IMR-90 (cell line): ENCODE measurements at regions not wholly inside any gene's neighbourhood (a gene's known extent, or its start where the extent isn't known, plus 50 kb on each side); places are given as distances from the start of the nearest gene placed in this dataset.

Experiments
- ATAC-seq: fragments of 200-7000 bp; cut with Tn5 transposase; 2 replicates; pipeline ENCODE4 v1.9.1; 2020; ENCODE audit warnings: low read depth, mild to moderate bottlenecking, moderate library complexity
- BruUV-seq: library from RNA; stranded (reverse); fragments of 400-500 nt; replicated peaks from 2 replicates; lab custom pipeline; 2021; lab: Mats Ljungman, UMichigan
- CTCF ChIA-PET: fragments of 300-600 bp; formaldehyde crosslinking; extraction: SDS; loops from one replicate; lab custom pipeline; 2021; ENCODE audit warnings: antibody characterized with exemption; lab: Yijun Ruan, JAX
- POLR2A ChIA-PET: fragments of 300-600 bp; sonication (Branson Sonifier 250); formaldehyde crosslinking; loops from one replicate; lab custom pipeline; 2022; ENCODE audit warnings: antibody characterized with exemption; ENCODE audit not compliant: unreplicated experiment; lab: Charles Lee
- DNase-seq: peaks from one replicate; pipeline ENCODE4 v3.0.0; 2013
- H2AFZ ChIP-seq: replicated peaks from 2 replicates; pipeline ENCODE3; 2013; ENCODE audit warnings: low read length, mild to moderate bottlenecking; ENCODE audit not compliant: poor library complexity
- H2AK5ac ChIP-seq: 2 replicates; pipeline ENCODE4 v1.6.1; 2013; ENCODE audit warnings: low read depth, low read length, inconsistent platforms
- H2AK9ac ChIP-seq: replicated peaks from 2 replicates; pipeline ENCODE3; 2013; ENCODE audit warnings: mild to moderate bottlenecking, low read depth, low read length, moderate library complexity; ENCODE audit not compliant: poor library complexity
- H2BK120ac ChIP-seq: 2 replicates; pipeline ENCODE4 v1.6.1; 2013; ENCODE audit warnings: low read depth, low read length, inconsistent platforms
- H2BK15ac ChIP-seq: 3 replicates; pipeline ENCODE4 v1.6.1; 2013; ENCODE audit warnings: low read depth, low read length, inconsistent platforms
- H2BK20ac ChIP-seq: 2 replicates; pipeline ENCODE4 v1.6.1; 2013; ENCODE audit warnings: low read depth, mild to moderate bottlenecking, inconsistent platforms, low read length, moderate library complexity
- H2BK5ac ChIP-seq: 2 replicates; pipeline ENCODE4 v1.6.1; 2013; ENCODE audit warnings: mild to moderate bottlenecking, low read depth, low read length, inconsistent platforms; ENCODE audit not compliant: poor library complexity, severe bottlenecking
- H3K14ac ChIP-seq: replicated peaks from 2 replicates; pipeline ENCODE4 v1.6.1; 2013; ENCODE audit warnings: low read depth, low read length, inconsistent platforms
- H3K18ac ChIP-seq: 2 replicates; pipeline ENCODE4 v1.6.1; 2013; ENCODE audit warnings: low read depth, low read length, control low read depth
- H3K23ac ChIP-seq: 2 replicates; pipeline ENCODE4 v1.6.1; 2013; ENCODE audit warnings: low read depth, low read length, inconsistent platforms
- H3K27ac ChIP-seq: 2 replicates; pipeline ENCODE4 v1.5.1; 2013; ENCODE audit warnings: mild to moderate bottlenecking, control low read depth, low read length; ENCODE audit not compliant: insufficient read depth
- H3K27me3 ChIP-seq: 2 replicates; pipeline ENCODE4 v1.6.1; 2013; ENCODE audit warnings: low read length; ENCODE audit not compliant: control insufficient read depth, insufficient read depth
- H3K36me3 ChIP-seq: 2 replicates; pipeline ENCODE4 v1.6.1; 2013; ENCODE audit warnings: low read length, mixed read lengths; ENCODE audit not compliant: control insufficient read depth, insufficient read depth
- H3K4ac ChIP-seq: 2 replicates; pipeline ENCODE4 v1.6.1; 2013; ENCODE audit warnings: low read depth, low read length, inconsistent platforms
- H3K4me1 ChIP-seq: 2 replicates; pipeline ENCODE4 v1.6.1; 2013; ENCODE audit warnings: low read length, mixed read lengths; ENCODE audit not compliant: control insufficient read depth, insufficient read depth
- H3K4me2 ChIP-seq: 2 replicates; pipeline ENCODE4 v1.6.1; 2013; ENCODE audit warnings: low read depth, mild to moderate bottlenecking, control low read depth, low read length, moderate library complexity
- H3K4me3 ChIP-seq: 2 replicates; pipeline ENCODE4 v1.5.1; 2013; ENCODE audit warnings: low read depth, mild to moderate bottlenecking, control low read depth, low read length, moderate library complexity; ENCODE audit not compliant: insufficient read depth
- H3K56ac ChIP-seq: 2 replicates; pipeline ENCODE4 v1.6.1; 2013; ENCODE audit warnings: low read length, inconsistent platforms; ENCODE audit not compliant: insufficient read depth; ENCODE audit errors: extremely low read depth
- H3K79me1 ChIP-seq, 2 experiments: 2 replicates each; pipeline ENCODE4 v1.6.1; 2013; ENCODE audit warnings: low read length in 2 of 2, inconsistent platforms in 1 of 2, low read depth in 1 of 2
- H3K9ac ChIP-seq: 2 replicates; pipeline ENCODE4 v1.6.1; 2013; ENCODE audit warnings: low read depth, low read length, control low read depth
- H3K9me1 ChIP-seq: 2 replicates; pipeline ENCODE4 v1.6.1; 2013; ENCODE audit warnings: low read length, inconsistent platforms; ENCODE audit not compliant: insufficient read depth
- H3K9me3 ChIP-seq: 2 replicates; pipeline ENCODE4 v1.6.1; 2013; ENCODE audit warnings: low read length; ENCODE audit not compliant: control insufficient read depth, insufficient read depth
- H4K20me1 ChIP-seq: 2 replicates; pipeline ENCODE4 v1.6.1; 2013; ENCODE audit warnings: low read length, inconsistent platforms; ENCODE audit not compliant: insufficient read depth
- H4K5ac ChIP-seq: 2 replicates; pipeline ENCODE4 v1.6.1; 2013; ENCODE audit warnings: mild to moderate bottlenecking, low read depth, low read length, control low read depth
- H4K8ac ChIP-seq, 2 experiments: 2 replicates each; pipeline ENCODE4 v1.6.1; 2013; ENCODE audit warnings: low read depth in 2 of 2, low read length in 2 of 2, control low read depth in 1 of 2, inconsistent platforms in 1 of 2
- H4K91ac ChIP-seq: 2 replicates; pipeline ENCODE4 v1.6.1; 2013; ENCODE audit warnings: low read depth, low read length, inconsistent platforms; ENCODE audit not compliant: insufficient read depth
- MAFK ChIP-seq: IDR thresholded peaks from 2 replicates; pipeline ENCODE4 v1.6.1; 2012; ENCODE audit warnings: low read depth, low read length, improper control_type of control experiment
- WGBS, 2 experiments: methylation state at CpG; one replicate each; pipeline versions ENCODE4 v1.1.5 to v1.1.7; 2013; ENCODE audit warnings: missing lambda C conversion rate in 2 of 2; ENCODE audit not compliant: insufficient read length in 1 of 2; ENCODE audit errors: extremely low coverage in 2 of 2; 5-methylcytosine and 5-hydroxymethylcytosine counted together
- dilution Hi-C: fragments of 300-500 bp; cut with HindIII; formaldehyde crosslinking; loops from one replicate; pipeline ENCODE4 v1.14.3; 2018; ENCODE audit warnings: low sequenced_read_pairs; ENCODE audit not compliant: unreplicated experiment
- in situ Hi-C: fragments of 300-500 bp; cut with MboI; formaldehyde crosslinking; loops from 3 replicates; pipeline ENCODE4 v1.14.3; 2019; ENCODE audit warnings: low sequenced_read_pairs, inconsistent platforms, mixed read lengths
- intact Hi-C: fragments of 100-400 bp; cut with micrococcal nuclease; formaldehyde crosslinking; loops from 2 replicates; pipeline ENCODE4 v1.10.0; 2022

DNA sequence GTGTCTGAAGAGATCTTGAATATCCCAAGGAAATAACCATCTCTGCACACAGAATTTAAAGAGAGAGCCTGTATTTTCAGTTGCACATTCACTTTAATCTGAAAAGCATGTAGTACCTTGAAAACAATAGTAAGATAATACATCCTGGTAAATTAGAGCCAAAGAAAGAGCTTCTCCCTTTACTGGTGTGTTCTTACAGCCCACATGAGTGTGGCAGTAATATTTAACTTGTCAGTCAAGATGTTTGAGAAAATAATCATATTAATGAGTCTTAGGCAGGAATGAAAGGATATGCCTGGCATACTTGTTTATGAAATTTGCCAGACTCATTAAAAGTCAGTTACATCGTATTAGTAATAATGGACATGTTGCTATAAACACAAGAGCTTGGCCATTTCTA is 908.4 kb upstream of the ADGRL4 start:
- H2BK15ac ChIP-seq: no peak overlapping the region
- H3K79me1 ChIP-seq: no peaks in the 10 kb centered on the region
- ChIA-PET CTCF (interaction anchor here (0.5 to 0.7 kb wide), 2 partner anchors 46 to 1948 kb away, joined by 3 to 4 read pairs; no protein-coding TSS in a partner anchor), POLR2A (no interaction called here)
- BruUV-seq: no TSS peak
- dilution Hi-C loops: no loop called here
- no peak overlapping the region for H4K8ac ChIP-seq
- no peaks in the 10 kb centered on the region for H3K27me3 ChIP-seq
- no peak overlapping the region for H4K5ac ChIP-seq
- no peak overlapping the region for H3K9ac ChIP-seq
- no peak overlapping the region for H3K18ac ChIP-seq
- intact Hi-C loops: no loop called here
- H4K20me1 ChIP-seq: no peaks in the 10 kb centered on the region
- H3K56ac ChIP-seq: no peak overlapping the region
- no peak overlapping the region for H2BK5ac ChIP-seq
- no peak overlapping the region for H3K4me3 ChIP-seq
- H2BK120ac ChIP-seq: no peak overlapping the region
- DNase-seq (no peak), ATAC-seq (no peak)
- H2AK5ac ChIP-seq: no peak overlapping the region
- H2AFZ ChIP-seq: no peak overlapping the region
- H2BK20ac ChIP-seq: no peak overlapping the region; the same call in 1 of the 2 replicates
- H3K23ac ChIP-seq: no peak overlapping the region
- H3K4me1 ChIP-seq: no peaks in the 10 kb centered on the region
- no peak overlapping the region for H4K91ac ChIP-seq
- H2AK9ac ChIP-seq: no peak overlapping the region
- no peak overlapping the region for H3K4ac ChIP-seq
- no peaks in the 10 kb centered on the region for H3K36me3 ChIP-seq
- in situ Hi-C loops: no loop called here
- no peaks in the 10 kb centered on the region for H3K9me3 ChIP-seq
- no peak overlapping the region for H3K4me2 ChIP-seq
- no peak for TF ChIP-seq MAFK
- no peak overlapping the region for H3K27ac ChIP-seq
- H3K9me1 ChIP-seq: no peaks in the 10 kb centered on the region
- H3K14ac ChIP-seq: no peak overlapping the region
- WGBS, 2 experiments: no CpG with 5 or more reads among the region's 1 CpG
